Heart left ventricle (tissue), 13 donors: ENCODE measurements at regions not wholly inside any gene's neighbourhood (a gene's known extent, or its start where the extent isn't known, plus 50 kb on each side); places are given as distances from the start of the nearest gene placed in this dataset.

ENCODE experiments used
- POLR2A ChIP-seq, 2 donors: fragments of 450-650 bp; IDR thresholded peaks; one replicate each; pipeline ENCODE4 v1.6.1; 2017; ENCODE audit warnings: antibody characterized with exemption in 2 of 2, mild to moderate bottlenecking in 2 of 2, moderate library complexity in 2 of 2
- TF ChIP-seq, protein P1 (sequence below), 12 donors: fragments of 200-600 bp; sonication (generic) in 4 of 12; IDR thresholded peaks; one replicate each; pipeline versions ENCODE4 v1.5.0 to v1.8.0; 2018 to 2022; ENCODE audit warnings: antibody characterized with exemption in 12 of 12, mild to moderate bottlenecking in 5 of 12
- donor health status: ischemic (EF 13 %, LVEDD 7.1; RV severe dilation, severe dysfunction).
- donor health status: DM: no; HTN: yes; CAD: no.
- donor health status: DM: no; HTN: no; CAD: no.
- donor health status: ischemic (EF 25% LVEDD 6.9; RV normal size, moderate dysfunction).
- donor health status: ischemic (EF 25% LVEDD 5.7; RV mildly dilated, moderate dysfunction).
- donor health status: ischemic (EF 35%, LVEDD 5.7; RV mildly dilated, moderate dysfunction).
- donor health status: nonischemic (EF 11% LVEDD 7.7; RV severe dilation, severe dysfunction).
- donor health status: DM: yes; HTN: yes; CAD: no.
- donor health status: PGD.
- donor health status: ischemic (EF 29% LVEDD 5.4; RV normal size, mild dysfunction).
- donor health status: nonischemic (EF 23%, LVEDD 6.1; RV moderate dilation, normal function).

DNA sequence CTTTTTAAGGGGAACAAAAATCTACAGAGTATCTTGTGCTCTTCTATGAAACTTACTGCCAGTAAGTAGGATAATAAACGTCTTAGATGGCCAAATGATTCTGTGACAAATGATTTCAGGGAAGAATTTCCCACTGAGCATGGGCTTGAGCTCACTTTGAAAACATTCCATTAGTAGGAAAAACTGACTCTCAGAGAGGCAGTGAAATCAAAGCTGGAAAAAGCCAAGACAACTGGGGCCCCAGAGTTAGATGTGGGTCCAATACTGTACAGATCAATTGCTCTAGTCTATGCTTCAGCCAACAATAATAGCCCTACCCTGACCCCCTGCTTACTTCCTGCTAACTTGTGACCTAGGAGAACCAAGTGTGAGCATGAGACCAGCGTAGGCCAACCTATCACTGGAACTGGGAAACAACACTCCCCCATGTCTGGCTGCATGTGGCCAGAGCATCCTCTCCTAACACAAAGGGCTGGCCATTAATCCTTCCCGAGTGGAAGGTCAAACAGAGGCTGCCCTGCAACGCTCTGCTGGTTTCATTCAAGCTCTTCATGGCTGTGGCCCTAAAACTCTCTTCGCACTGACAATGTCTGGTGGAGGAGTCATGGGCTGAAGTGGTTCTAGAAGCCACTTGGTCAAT lies 68.8 kb downstream of the FOXB1 start:
- TF ChIP-seq, protein P1, sequence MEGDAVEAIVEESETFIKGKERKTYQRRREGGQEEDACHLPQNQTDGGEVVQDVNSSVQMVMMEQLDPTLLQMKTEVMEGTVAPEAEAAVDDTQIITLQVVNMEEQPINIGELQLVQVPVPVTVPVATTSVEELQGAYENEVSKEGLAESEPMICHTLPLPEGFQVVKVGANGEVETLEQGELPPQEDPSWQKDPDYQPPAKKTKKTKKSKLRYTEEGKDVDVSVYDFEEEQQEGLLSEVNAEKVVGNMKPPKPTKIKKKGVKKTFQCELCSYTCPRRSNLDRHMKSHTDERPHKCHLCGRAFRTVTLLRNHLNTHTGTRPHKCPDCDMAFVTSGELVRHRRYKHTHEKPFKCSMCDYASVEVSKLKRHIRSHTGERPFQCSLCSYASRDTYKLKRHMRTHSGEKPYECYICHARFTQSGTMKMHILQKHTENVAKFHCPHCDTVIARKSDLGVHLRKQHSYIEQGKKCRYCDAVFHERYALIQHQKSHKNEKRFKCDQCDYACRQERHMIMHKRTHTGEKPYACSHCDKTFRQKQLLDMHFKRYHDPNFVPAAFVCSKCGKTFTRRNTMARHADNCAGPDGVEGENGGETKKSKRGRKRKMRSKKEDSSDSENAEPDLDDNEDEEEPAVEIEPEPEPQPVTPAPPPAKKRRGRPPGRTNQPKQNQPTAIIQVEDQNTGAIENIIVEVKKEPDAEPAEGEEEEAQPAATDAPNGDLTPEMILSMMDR (IDR thresholded peaks at IDR 0.05) = no peak
- no peak for TF ChIP-seq POLR2A (IDR thresholded peaks at IDR 0.05)
